Pancreas (tissue), 10 donors: ENCODE measurements at regions not wholly inside any gene's neighbourhood (a gene's known extent, or its start where the extent isn't known, plus 50 kb on each side); places are given as distances from the start of the nearest gene placed in this dataset.

Experiments
- ATAC-seq, 4 donors: fragments of 200-7000 bp; cut with Tn5 transposase; one replicate each; pipeline versions ENCODE4 v1.8.0 to v1.9.1; 2020; ENCODE audit warnings: mild to moderate bottlenecking in 4 of 4, moderate library complexity in 4 of 4
- DNase-seq, 6 donors: peaks; one replicate each; pipeline ENCODE4 v3.0.0-alpha.2; 2020
- FAIRE-seq: peaks from 2 replicates; lab custom pipeline; 2012; peaks lifted over from hg19 to GRCh38; lab: Jason Lieb, UNC
- H3K27ac ChIP-seq, 4 donors: fragments of 200-600 bp; sonication (generic); 1 replicate in 3 of 4; 2 replicates in 1 of 4; pipeline versions ENCODE4 v1.5.0 to v1.8.0; 2020
- H3K27me3 ChIP-seq, 4 donors: fragments of 200-600 bp; one replicate each; pipeline ENCODE4 v1.8.0; 2021
- H3K36me3 ChIP-seq, 3 donors: fragments of 200-600 bp; sonication (generic) in 1 of 3; one replicate each; pipeline versions ENCODE4 v1.5.0 to v1.8.0; 2020 to 2021
- H3K4me1 ChIP-seq, 3 donors: fragments of 200-600 bp; one replicate each; pipeline ENCODE4 v1.8.0; 2021
- H3K4me3 ChIP-seq, 4 donors: fragments of 200-600 bp; sonication (generic) in 2 of 4; one replicate each; pipeline versions ENCODE4 v1.5.0 to v1.8.0; 2020 to 2021
- H3K9me3 ChIP-seq, 4 donors: fragments of 200-600 bp; one replicate each; pipeline ENCODE4 v1.8.0; 2021
- CTCF ChIP-seq, 4 donors: fragments of 200-600 bp; sonication (generic) in 3 of 4; IDR thresholded peaks; one replicate each; pipeline versions ENCODE4 v1.5.0 to v1.8.0; 2021; ENCODE audit warnings: antibody characterized with exemption in 4 of 4
- WGBS, 2 donors: extraction: QIAGEN DNeasy Blood & Tissue Kit; methylation state at CpG; one replicate each; pipeline ENCODE4 v1.1.7; 2013; 5-methylcytosine and 5-hydroxymethylcytosine counted together
- intact Hi-C, 3 donors: fragments of 100-400 bp; cut with DNase I; formaldehyde crosslinking; loops; one replicate each; pipeline versions ENCODE4 v1.11.1 to v1.14.2; 2022
- donor health status: healthy with polysubstance abuse.
- donor health status: DM: no; HTN: no; CAD: no; lungs with moderate emphysema.
- donor health status: DM: no; HTN: no; CAD: no.
- donor health status: control.
- donor health status: control.
- donor health status: Bipolar disorder and iron deficiency.
- donor health status: DM: yes; HTN: yes; CAD: no.
- donor health status: DM: no; HTN: no; CAD: no.
- donor health status: DM: no; HTN: no; CAD: no.
- donor health status: DM: yes; HTN: yes; CAD: no.

- intact Hi-C loops = no loop called here
- DNase-seq (no peak), FAIRE-seq (no peak), ATAC-seq (no peak)
- Histone ChIP-seq H3K27me3 (no peaks in the 10 kb centered on the region), H3K9me3 (no peaks in the 10 kb centered on the region), H3K4me1 (no peaks in the 10 kb centered on the region), H3K36me3 (no peaks in the 10 kb centered on the region), H3K4me3 (no peak overlapping the region), H3K27ac (no peak overlapping the region)
- TF ChIP-seq CTCF (IDR thresholded peaks at IDR 0.05) = no peak
- 53 to 67% methylated on average over 14 of the region's 14 CpGs for WGBS, 2 donors
Observed at GRCh38 chr22:48785792-48786678, 1041.6 kb downstream of the BRD1 start.

- H3K4me3 ChIP-seq = no peak overlapping the region
- H3K9me3 ChIP-seq = no peaks in the 10 kb centered on the region
- no peaks in the 10 kb centered on the region for H3K36me3 ChIP-seq
- FAIRE-seq (no peak), ATAC-seq (no peak), DNase-seq (no peak)
- intact Hi-C loops = no loop called here
- WGBS, 2 donors = 73 to 80% methylated on average over 21 of the region's 21 CpGs
- no peak for TF ChIP-seq CTCF (IDR thresholded peaks at IDR 0.05)
- H3K27ac ChIP-seq = no peak overlapping the region
- no peaks in the 10 kb centered on the region for H3K27me3 ChIP-seq
- no peaks in the 10 kb centered on the region for H3K4me1 ChIP-seq
Observed at GRCh38 chr22:48784701-48785503, 1042.8 kb downstream of the BRD1 start.

GRCh38 chr22:48783821-48784266 lies 1043.8 kb downstream of the BRD1 start:
- H3K4me3 ChIP-seq = no peak overlapping the region
- DNase-seq (no peak), ATAC-seq (no peak), FAIRE-seq (no peak)
- intact Hi-C loops = no loop called here
- WGBS, 2 donors = 63 to 81% methylated on average over 15 of the region's 15 CpGs
- no peaks in the 10 kb centered on the region for H3K4me1 ChIP-seq
- no peaks in the 10 kb centered on the region for H3K27me3 ChIP-seq
- no peaks in the 10 kb centered on the region for H3K36me3 ChIP-seq
- TF ChIP-seq CTCF (IDR thresholded peaks at IDR 0.05) = no peak
- no peak overlapping the region for H3K27ac ChIP-seq
- no peaks in the 10 kb centered on the region for H3K9me3 ChIP-seq

GRCh38 chr22:48782811-48783511 lies 1044.7 kb downstream of the BRD1 start:
- no peak for TF ChIP-seq CTCF (IDR thresholded peaks at IDR 0.05)
- Histone ChIP-seq H3K27me3 (no peaks in the 10 kb centered on the region), H3K4me3 (no peak overlapping the region), H3K9me3 (no peaks in the 10 kb centered on the region), H3K27ac (no peak overlapping the region), H3K36me3 (no peaks in the 10 kb centered on the region), H3K4me1 (no peaks in the 10 kb centered on the region)
- no peak for ATAC-seq
- WGBS, 2 donors = 39 to 46% methylated on average over 16 of the region's 16 CpGs
- FAIRE-seq = no peak
- intact Hi-C loops = no loop called here
- no peak for DNase-seq
